WTC11 (cell line): ENCODE measurements at regions not wholly inside any gene's neighbourhood (a gene's known extent, or its start where the extent isn't known, plus 50 kb on each side); places are given as distances from the start of the nearest gene placed in this dataset.

Experiments
- ATAC-seq: fragments of 200-7000 bp; cut with Tn5 transposase; 2 replicates; pipeline ENCODE4 v1.10.0; 2021; ENCODE audit warnings: mild to moderate bottlenecking, moderate library complexity
- CTCF ChIA-PET: fragments of 300-600 bp; sonication (Branson Sonifier 250); formaldehyde crosslinking; loops from one replicate; lab custom pipeline; 2021; ENCODE audit warnings: antibody characterized with exemption; lab: Charles Lee
- POLR2A ChIA-PET: fragments of 350-600 bp; sonication (Branson Sonifier 250); formaldehyde crosslinking; loops from one replicate; lab custom pipeline; 2021; ENCODE audit warnings: antibody characterized with exemption; lab: Charles Lee
- DNase-seq: peaks from one replicate; pipeline ENCODE4 v3.0.0; 2021; ENCODE audit warnings: low spot score
- H3K27ac Mint-ChIP-seq: 2 replicates; pipeline ENCODE4 v1.8.0; 2021; ENCODE audit warnings: mixed read lengths
- H3K27me3 Mint-ChIP-seq: 2 replicates; pipeline ENCODE4 v1.8.0; 2021; ENCODE audit warnings: low read depth, mild to moderate bottlenecking, moderate library complexity, mixed read lengths
- H3K36me3 Mint-ChIP-seq: 2 replicates; pipeline ENCODE4 v1.8.0; 2021; ENCODE audit warnings: mixed read lengths
- H3K4me1 Mint-ChIP-seq: 2 replicates; pipeline ENCODE4 v1.8.0; 2022; ENCODE audit warnings: mixed read lengths
- H3K4me3 Mint-ChIP-seq: 2 replicates; pipeline ENCODE4 v1.8.0; 2021; ENCODE audit warnings: mild to moderate bottlenecking, moderate library complexity, mixed read lengths
- H3K9me3 Mint-ChIP-seq: 2 replicates; pipeline ENCODE4 v1.8.0; 2021; ENCODE audit warnings: mixed read lengths
- CREM ChIP-seq: sonication (generic); formaldehyde crosslinking; IDR thresholded peaks from 2 replicates; pipeline ENCODE4 v1.8.1; 2022; ENCODE audit warnings: mild to moderate bottlenecking, missing genetic modification reagents, moderate library complexity
- FOXK1 ChIP-seq: sonication (generic); formaldehyde crosslinking; IDR thresholded peaks from 2 replicates; pipeline ENCODE4 v1.8.0; 2022; ENCODE audit warnings: mild to moderate bottlenecking, moderate library complexity, missing genetic modification reagents
- SOX15 ChIP-seq: fragments of 250-450 bp; sonication (Bioruptor Pico); IDR thresholded peaks from 2 replicates; pipeline ENCODE4 v1.9.0; 2021; ENCODE audit warnings: mild to moderate bottlenecking
- ZBTB21 ChIP-seq: sonication (generic); formaldehyde crosslinking; IDR thresholded peaks from 2 replicates; pipeline ENCODE4 v1.8.1; 2023; ENCODE audit warnings: mild to moderate bottlenecking, missing genetic modification reagents, borderline replicate concordance
- ZNF317 ChIP-seq: sonication (generic); formaldehyde crosslinking; IDR thresholded peaks from 2 replicates; pipeline ENCODE4 v1.8.1; 2023; ENCODE audit warnings: low read depth, mild to moderate bottlenecking, moderate library complexity, missing genetic modification reagents, borderline replicate concordance
- TF ChIP-seq, protein P1 (sequence below): sonication (generic); formaldehyde crosslinking; conservative IDR thresholded peaks from 2 replicates; pipeline ENCODE4 v1.8.1; 2023; ENCODE audit warnings: mild to moderate bottlenecking, low read depth, missing genetic modification reagents, moderate library complexity
- TF ChIP-seq, protein P2 (sequence below): sonication (generic); formaldehyde crosslinking; IDR thresholded peaks from 2 replicates; pipeline ENCODE4 v1.8.1; 2023; ENCODE audit warnings: mild to moderate bottlenecking, missing genetic modification reagents
- TF ChIP-seq, protein P3 (sequence below): sonication (generic); formaldehyde crosslinking; IDR thresholded peaks from 2 replicates; pipeline ENCODE4 v1.8.0; 2023; ENCODE audit warnings: missing genetic modification reagents
- TF ChIP-seq, protein P4 (sequence below): fragments of 200-600 bp; IDR thresholded peaks from 2 replicates; pipeline ENCODE4 v1.8.0; 2022; ENCODE audit warnings: antibody characterized with exemption

DNA sequence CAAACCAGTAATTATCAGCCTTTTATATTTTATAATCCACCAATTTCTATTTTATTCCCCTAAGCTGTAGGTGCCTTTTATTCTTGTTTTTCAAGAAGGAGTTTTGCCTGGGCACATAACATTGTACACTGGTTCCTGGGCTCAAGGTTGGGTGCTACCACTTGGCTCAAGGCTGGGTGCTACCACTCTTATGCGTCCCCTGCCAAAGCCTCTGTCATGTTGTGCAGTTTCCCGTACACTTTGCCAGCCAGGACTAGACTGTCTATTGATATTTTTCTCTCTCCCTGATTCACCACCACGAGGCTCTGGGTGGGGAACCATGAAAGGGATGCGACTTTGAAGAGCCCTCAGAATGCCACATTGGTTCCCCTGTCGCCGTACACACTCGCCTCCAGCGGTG lies 52.5 kb upstream of the VASH1 start (continued):
- TF ChIP-seq, protein P1, sequence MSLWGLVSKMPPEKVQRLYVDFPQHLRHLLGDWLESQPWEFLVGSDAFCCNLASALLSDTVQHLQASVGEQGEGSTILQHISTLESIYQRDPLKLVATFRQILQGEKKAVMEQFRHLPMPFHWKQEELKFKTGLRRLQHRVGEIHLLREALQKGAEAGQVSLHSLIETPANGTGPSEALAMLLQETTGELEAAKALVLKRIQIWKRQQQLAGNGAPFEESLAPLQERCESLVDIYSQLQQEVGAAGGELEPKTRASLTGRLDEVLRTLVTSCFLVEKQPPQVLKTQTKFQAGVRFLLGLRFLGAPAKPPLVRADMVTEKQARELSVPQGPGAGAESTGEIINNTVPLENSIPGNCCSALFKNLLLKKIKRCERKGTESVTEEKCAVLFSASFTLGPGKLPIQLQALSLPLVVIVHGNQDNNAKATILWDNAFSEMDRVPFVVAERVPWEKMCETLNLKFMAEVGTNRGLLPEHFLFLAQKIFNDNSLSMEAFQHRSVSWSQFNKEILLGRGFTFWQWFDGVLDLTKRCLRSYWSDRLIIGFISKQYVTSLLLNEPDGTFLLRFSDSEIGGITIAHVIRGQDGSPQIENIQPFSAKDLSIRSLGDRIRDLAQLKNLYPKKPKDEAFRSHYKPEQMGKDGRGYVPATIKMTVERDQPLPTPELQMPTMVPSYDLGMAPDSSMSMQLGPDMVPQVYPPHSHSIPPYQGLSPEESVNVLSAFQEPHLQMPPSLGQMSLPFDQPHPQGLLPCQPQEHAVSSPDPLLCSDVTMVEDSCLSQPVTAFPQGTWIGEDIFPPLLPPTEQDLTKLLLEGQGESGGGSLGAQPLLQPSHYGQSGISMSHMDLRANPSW: no peak
- TF ChIP-seq, protein P2, sequence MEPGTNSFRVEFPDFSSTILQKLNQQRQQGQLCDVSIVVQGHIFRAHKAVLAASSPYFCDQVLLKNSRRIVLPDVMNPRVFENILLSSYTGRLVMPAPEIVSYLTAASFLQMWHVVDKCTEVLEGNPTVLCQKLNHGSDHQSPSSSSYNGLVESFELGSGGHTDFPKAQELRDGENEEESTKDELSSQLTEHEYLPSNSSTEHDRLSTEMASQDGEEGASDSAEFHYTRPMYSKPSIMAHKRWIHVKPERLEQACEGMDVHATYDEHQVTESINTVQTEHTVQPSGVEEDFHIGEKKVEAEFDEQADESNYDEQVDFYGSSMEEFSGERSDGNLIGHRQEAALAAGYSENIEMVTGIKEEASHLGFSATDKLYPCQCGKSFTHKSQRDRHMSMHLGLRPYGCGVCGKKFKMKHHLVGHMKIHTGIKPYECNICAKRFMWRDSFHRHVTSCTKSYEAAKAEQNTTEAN (CRISPR knock-in tag): no peak
- no peak for TF ChIP-seq ZNF317 (CRISPR knock-in tag)
- no peak for TF ChIP-seq ZBTB21 (CRISPR knock-in tag)
- TF ChIP-seq FOXK1: no peak
- no peak for TF ChIP-seq SOX15 (CRISPR knock-in tag)
- TF ChIP-seq, protein P3, sequence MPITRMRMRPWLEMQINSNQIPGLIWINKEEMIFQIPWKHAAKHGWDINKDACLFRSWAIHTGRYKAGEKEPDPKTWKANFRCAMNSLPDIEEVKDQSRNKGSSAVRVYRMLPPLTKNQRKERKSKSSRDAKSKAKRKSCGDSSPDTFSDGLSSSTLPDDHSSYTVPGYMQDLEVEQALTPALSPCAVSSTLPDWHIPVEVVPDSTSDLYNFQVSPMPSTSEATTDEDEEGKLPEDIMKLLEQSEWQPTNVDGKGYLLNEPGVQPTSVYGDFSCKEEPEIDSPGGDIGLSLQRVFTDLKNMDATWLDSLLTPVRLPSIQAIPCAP (CRISPR knock-in tag): no peak
- TF ChIP-seq, all 79 proteins: peak for 0

DNA sequence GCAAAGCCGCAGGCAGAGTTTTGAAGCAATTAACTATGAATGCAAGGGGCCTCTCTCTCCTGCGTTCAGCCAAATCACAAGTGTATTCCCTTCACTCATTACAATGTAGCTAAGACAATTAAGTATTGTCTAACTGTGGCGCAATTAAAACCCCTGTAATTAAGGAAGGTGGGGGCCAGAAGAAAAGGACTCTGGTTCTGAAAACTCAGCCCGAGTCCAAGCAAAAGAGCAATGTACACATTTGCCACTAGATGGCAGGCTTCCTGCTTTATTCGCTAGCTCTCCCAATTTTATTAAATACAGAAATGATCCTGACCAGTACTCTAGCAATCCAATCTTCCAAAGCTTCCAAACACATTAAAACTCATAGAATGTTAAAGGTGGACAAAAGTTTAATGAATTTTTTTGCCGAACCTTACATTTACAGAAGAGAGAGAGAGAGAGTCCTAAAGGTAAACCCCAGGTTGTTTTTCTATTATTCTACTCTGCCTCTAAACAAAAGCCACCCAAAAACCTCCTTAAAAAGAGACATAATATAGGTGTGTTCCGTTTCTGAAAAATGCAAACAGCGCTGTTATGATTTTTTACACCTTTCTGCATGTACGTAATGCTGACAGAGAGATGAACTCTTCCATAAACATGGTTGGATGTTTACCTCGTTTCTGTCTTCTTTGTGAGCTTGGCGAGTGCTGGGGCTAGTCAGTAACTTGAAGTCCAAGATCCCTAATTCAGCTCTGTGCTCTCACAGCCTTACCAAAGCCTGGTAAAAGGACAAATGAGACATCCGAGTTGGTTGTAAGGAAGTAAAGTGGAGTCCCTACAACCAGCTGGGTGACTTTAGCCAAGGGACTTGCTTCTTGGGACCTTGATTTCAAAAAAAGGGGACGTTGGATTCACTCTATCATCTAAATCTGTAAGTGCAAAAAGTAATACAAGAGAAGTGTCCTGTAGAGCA lies 50.9 kb upstream of the VASH1 start:
- TF ChIP-seq CREM (CRISPR knock-in tag): no peak
- TF ChIP-seq, protein P4, sequence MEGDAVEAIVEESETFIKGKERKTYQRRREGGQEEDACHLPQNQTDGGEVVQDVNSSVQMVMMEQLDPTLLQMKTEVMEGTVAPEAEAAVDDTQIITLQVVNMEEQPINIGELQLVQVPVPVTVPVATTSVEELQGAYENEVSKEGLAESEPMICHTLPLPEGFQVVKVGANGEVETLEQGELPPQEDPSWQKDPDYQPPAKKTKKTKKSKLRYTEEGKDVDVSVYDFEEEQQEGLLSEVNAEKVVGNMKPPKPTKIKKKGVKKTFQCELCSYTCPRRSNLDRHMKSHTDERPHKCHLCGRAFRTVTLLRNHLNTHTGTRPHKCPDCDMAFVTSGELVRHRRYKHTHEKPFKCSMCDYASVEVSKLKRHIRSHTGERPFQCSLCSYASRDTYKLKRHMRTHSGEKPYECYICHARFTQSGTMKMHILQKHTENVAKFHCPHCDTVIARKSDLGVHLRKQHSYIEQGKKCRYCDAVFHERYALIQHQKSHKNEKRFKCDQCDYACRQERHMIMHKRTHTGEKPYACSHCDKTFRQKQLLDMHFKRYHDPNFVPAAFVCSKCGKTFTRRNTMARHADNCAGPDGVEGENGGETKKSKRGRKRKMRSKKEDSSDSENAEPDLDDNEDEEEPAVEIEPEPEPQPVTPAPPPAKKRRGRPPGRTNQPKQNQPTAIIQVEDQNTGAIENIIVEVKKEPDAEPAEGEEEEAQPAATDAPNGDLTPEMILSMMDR: peak; percentile 65
- TF ChIP-seq, all 79 proteins: peak for 1
- peaks cover 10% of the 10 kb centered on the region for H3K9me3 Mint-ChIP-seq
- H3K27ac Mint-ChIP-seq: no peak overlapping the region
- no peak overlapping the region for H3K4me3 Mint-ChIP-seq
- DNase-seq: no peak
- H3K27me3 Mint-ChIP-seq: no peaks in the 10 kb centered on the region
- peak; percentile 56 for ATAC-seq
- ChIA-PET POLR2A (no interaction called here), CTCF (interaction anchor here (0.6 to 8.8 kb wide), 32 partner anchors 9 to 1740 kb away, joined by 3 to 124 read pairs (median 5); partner anchors contain the start of genes ANGEL1, CIPC and VASH1)
- no peaks in the 10 kb centered on the region; the same call in 1 of the 2 replicates for H3K36me3 Mint-ChIP-seq
- H3K4me1 Mint-ChIP-seq: peaks cover 4% of the 10 kb centered on the region; the same call in 1 of the 2 replicates
